ENCODE measurements at regions not wholly inside any gene's neighbourhood (a gene's known extent, or its start where the extent isn't known, plus 50 kb on each side); places are given as distances from the start of the nearest gene placed in this dataset.
"Not testable (repeated sequence)": the region's sequence is repeated elsewhere in the genome, so short reads cannot be mapped to it uniquely, and the experiment has no call there.

DNA sequence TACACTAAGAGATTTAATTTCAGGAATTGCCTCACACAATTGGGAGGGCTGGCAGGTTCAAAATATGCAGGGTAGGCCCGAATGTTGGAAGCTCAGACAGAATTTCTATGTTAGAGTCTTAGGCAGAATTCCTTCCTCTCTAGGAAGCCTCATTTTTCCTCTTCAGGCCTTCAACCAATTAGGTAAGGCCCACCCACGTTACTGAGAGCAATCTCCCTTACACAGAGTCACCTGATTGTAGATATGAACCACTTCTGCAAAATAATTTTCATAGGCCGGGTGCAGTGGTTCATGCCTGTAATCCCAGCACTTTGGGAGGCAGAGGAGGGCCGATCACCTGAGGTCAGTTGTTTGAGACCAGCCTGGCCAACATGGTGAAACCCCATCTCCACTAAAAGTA, 50.2 kb upstream of the HIVEP1 start:
- no peak for DNase-seq (ENCODE audit: low read depth in 4 of 4, low spot score in 3 of 4)

DNA sequence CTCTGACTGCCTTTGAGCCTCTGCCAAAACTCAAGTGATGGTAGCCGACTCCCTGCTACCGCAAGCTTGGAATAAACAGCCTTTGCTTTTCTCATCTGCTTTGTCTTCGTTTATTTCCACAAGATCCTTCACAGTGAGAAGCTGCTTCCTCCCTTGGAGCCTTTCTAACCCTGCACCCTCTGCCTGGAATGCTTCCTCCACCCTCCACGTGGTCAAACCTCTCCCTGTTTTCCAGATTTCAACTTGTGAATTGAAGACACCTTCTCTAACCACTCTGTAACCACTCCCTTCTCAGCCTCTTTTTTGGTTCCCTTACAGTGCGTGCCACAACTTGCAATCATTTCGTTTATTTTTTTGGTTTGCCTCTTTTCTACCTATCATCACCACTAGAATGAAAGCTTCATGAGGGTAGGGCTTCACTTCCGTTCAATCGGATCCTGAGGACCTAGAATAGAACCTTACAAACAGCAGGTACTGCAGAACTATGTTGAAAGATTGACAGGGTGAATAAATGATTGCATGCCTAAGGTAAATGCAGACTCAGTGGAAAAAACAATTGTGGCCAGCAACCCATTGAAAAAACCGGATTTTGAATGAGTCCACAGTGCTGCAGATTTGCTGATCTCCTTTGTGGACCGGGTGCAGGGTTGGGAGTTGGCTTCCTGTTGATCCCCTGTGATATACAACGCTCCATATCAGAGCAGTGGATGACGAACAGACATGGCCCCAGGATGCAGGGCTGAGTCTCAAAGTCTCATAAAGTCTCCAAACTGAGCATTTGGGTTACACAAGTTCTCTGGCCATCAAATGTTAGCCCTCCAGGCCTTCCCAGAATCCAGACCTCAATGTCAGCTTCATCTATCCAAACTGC, 51.0 kb upstream of the HIVEP1 start:
- DNase-seq (ENCODE audit: low read depth in 4 of 4, low spot score in 3 of 4): no peak

DNA sequence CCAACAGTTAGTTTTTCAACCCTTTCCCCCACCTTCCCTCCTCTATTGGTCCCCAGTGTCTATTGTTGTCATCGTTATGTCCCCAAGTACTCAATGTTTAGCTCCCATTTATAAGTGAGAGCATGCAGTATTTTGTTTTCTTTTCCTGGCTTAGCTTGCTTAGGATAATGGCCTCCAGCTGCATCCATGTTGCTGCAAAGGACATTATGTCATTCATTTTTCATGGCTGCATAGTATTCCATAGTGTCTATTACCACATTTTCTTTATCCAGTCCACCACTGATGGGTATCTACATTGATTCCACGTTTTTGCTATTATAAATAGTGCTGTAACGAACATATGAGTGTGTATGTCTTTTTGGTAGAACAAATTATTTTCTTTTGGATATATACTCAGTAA, 55.3 kb upstream of the HIVEP1 start:
- no peak for DNase-seq (ENCODE audit: low read depth in 4 of 4, low spot score in 3 of 4)

DNA sequence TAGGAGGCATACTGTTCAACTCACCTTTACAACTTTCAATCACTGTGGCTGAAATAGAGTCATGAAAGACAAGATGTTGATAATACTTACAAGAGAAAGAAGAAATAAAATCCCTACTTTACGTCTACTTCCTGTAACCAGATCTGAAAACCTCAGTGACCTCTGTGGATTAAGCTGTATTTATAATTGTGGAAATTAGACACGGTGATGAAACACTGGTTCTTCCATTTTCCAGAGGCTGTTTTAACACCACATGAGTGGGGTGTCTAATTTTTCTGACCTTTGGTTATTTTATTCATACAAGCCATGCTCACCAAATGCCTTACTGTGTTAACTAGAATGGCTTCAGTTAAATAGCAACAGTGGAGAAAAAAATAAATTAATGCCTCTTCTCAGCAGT, 58.5 kb upstream of the HIVEP1 start:
- no peak for DNase-seq (ENCODE audit: low read depth in 4 of 4, low spot score in 3 of 4)

DNA sequence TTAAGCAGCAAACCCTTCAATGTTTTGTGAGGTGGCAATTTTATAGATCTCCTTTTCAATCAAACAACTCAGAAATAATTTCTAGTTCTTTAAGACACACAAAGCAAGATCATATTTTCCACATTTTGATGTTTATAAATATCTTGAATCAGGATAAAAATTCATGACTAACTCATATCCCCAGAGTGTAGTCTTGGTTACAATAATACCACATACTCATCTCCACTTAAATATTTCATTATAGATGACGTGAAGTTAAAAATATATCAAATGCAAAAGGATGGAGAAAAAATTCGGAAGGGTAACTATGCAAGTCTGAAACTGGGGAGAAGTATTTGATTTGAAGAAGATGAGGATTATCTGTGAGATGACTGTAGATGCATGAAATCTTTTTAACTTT, 59.8 kb upstream of the HIVEP1 start:
- no peak for DNase-seq (ENCODE audit: low read depth in 4 of 4, low spot score in 3 of 4)

DNA sequence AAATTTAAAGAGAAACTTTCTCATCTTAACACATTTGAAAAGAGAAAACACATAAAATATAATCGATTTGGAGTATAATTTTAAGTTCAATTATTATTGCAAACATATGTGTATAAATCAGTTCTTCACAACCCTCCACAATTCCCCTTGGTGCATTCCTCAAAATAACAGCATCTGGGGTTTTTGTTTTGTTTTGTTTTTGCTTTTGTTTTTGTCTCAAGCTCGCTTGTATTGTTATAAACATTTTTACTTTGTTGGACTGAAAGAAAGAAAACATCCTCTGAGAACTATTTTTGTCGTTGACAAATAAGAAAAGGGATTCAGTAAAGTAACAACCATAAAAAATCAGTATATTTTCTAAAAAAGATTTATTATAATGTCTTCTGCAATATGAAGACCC, 60.2 kb upstream of the HIVEP1 start:
- no peak for DNase-seq (ENCODE audit: low read depth in 4 of 4, low spot score in 3 of 4)

DNA sequence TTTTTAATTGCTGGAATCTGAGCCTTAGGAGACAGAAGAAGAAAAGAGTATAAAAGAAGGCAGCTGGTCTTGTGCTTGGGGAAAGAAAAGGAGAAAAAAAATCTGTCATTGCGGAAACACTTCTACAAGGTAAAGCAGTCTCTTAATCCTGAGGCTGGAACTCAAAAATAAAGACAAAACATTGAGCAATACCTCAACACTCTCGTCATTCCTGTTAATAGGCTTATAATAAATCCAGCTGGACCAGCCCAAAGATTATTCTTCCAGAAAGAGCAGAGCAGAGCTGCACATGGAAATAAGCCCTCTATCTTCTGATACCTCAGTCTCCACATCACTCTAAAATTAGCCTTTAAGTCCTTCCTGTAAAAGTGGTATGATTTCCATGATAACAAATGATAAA, 62.0 kb upstream of the HIVEP1 start:
- no peak for DNase-seq (ENCODE audit: low read depth in 4 of 4, low spot score in 3 of 4)

DNA sequence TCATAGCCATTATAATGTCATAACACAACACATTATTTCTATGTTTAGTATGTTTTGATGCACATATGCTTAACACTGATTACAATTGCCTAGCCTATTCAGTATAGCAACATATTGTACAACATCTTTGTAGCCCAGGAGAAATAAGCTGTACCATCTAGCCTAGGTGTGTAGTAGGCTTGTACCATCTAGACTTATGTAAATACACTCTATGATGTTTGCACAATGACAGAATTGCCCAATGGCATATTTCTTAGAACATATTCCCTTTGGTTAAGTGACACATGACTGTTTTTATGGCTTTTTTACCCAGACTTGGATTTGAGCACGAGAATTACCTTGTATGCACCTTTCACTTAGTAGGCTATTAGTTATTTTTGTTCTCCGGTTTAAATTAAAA, 64.5 kb upstream of the HIVEP1 start:
- no peak for DNase-seq (ENCODE audit: low read depth in 4 of 4, low spot score in 3 of 4)

DNA sequence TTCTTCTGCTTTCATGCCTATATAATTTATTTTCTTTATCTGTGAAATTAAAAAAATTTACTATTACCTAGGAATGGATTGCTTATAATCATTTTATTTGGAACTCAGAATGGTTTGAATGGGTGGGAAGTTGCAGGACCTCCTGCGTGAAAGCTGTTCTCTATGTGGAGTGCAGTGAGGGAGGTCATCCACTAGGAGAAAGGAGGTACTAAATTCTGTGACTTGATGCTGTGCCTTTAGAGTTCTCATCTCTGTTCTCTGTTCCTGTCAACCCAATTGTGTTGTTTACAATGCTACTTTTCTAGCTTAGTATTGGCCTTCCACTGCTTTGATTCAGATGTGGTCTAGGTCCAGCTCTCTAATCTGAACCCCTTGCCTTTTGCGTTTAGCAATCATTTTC, 65.0 kb upstream of the HIVEP1 start:
- DNase-seq (ENCODE audit: low read depth in 4 of 4, low spot score in 3 of 4): no peak

DNA sequence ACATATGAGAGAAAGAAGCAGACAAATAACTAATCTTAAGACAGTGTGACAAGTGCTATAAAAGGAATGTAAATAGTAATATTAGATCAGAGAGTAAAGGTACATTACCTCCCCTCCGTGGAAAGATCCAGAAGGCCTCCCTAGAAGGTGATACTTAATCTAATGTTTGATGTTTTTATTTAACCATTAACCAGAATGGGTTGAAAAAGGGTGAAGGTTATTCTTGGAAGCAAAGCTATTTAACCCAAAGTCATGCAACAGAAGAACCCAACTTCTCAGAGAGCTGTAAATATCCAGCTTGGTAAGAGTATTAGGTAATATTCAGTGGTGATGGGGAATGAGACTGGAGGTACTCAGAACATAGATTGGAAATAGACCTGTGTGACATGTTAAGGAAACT, 68.0 kb upstream of the HIVEP1 start:
- peak in 1 of 4 donors; percentile 18 for DNase-seq (ENCODE audit: low read depth in 4 of 4, low spot score in 3 of 4)

DNA sequence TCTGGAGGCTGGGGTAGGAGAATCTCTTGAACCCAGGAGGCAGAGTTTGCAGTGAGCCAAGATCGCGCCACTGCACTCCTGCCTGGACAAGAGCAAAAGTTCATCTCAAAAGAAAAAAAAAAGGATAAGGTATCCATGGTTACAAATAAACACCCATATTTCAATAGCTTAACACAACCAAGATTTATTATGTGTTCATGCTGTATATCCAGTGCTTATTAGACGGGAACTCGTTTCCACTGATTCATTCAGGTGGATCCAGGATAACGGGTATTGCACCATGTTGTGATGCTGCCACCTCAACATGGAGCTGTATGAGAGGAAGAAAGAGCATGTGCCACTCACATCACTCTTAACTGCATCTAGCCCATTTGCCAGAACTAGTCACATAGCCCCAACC, 69.1 kb upstream of the HIVEP1 start:
- DNase-seq (ENCODE audit: low read depth in 4 of 4, low spot score in 3 of 4): no peak

DNA sequence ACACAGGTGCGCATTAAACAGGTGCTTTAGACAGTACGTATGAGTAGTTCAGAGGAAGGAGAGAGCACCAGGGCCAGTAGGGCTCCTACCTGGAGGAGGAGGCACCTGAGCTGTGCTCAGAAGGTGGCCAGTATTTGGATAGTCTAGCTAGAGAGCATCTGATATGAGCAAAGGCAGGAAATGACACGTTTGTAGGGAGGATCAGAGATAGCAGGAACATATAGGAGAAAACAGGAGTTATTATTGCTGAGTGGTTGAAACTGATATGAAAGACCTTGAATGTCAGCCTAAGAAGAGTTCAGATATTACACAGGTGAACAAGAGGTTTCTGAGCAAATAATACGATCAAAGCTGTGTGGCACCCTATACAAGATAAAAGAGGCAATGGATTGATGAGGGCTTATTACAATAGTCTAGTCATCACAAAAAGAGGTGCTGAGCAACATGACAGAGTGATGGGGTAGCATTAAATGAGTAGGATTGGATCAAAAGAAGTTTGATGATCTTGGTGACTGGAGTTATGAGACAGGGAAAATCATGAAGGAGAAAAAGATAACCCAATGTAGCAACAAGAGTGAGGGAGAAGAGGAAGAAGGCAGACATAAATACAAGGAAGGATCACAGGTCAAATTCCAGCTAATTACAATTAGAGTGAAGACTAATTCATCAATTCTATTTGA, 69.8 kb upstream of the HIVEP1 start:
- DNase-seq (ENCODE audit: low read depth in 4 of 4, low spot score in 3 of 4): no peak

DNA sequence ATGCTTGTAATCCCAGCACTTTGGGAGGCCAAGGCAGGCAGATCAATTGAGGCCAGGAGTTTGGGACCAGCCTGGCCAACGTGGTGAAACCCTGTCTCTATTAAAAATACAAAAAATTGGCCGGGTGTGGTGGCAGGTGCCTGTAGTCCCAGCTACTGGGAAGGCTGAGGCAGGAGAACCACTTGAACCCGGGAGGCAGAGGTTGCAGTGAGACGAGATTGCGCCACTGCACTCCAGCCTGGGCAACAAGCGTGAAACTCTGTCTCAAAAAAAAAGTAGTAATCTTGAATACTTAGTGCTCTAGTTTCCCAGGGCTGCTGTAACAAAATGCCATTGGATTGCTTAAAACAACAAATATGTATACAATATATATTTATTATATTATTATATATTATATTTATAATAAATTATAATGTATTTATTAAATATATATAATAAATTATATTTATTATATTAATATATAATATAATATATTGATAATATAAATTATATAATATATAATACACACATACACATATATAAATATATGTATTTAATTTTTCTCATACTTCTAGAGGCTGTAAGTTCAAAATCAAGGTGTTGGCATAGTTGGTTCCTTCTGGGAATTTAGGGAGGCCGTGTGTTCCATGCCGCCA, 71.5 kb upstream of the HIVEP1 start:
- not testable (repeated sequence) for DNase-seq (ENCODE audit: low read depth in 4 of 4, low spot score in 3 of 4)

DNA sequence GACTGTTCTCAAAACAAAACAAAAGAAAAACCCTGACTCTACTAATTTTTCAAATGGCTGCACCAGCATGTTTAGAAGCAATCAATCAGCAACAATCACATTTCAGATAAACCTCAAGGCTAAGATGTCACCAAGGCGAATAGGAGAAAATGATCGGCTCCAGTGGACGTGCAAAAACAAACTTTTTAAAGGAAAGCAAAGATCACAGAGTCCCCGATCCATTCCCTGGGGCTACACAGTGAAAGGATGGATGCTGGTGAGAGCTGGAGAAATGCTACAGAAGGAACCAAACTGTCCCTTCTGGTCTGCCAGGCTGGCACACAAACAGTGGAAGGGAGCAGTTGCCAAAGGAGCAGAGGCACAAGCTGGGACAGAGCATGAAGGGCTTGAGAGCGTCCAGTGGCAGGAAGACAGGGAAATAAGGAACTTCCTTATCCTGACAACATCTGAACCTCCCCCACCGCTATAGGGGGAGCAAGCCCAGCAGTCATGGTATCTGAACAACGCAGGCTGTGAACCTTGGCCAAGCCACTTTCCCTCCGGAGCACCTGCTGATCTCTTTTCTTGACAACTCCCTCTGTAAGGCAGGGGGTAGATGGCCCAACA, 73.7 kb upstream of the HIVEP1 start:
- DNase-seq (ENCODE audit: low read depth in 4 of 4, low spot score in 3 of 4): peak in 2 of 4 donors; percentile 35 to 48

DNA sequence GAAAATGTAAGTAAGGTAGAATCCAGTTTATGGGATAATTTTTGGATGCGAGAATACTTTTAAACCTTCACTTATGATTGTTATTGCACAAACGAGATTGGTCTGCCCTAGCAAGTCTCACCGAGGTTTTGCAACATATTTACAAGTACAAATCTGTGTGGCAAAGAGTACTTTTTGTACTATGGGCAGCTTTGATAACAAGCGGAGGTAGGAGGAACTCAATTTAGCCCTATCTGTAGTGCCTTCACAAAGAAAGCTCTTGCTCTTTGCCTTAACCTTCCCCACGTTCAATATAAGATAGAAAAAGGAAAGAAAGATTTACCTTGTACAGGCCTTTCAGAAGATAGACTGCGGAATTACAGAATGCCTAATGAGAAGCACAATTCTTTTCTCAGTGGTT, 77.5 kb upstream of the HIVEP1 start:
- no peak for DNase-seq (ENCODE audit: low read depth in 4 of 4, low spot score in 3 of 4)

DNA sequence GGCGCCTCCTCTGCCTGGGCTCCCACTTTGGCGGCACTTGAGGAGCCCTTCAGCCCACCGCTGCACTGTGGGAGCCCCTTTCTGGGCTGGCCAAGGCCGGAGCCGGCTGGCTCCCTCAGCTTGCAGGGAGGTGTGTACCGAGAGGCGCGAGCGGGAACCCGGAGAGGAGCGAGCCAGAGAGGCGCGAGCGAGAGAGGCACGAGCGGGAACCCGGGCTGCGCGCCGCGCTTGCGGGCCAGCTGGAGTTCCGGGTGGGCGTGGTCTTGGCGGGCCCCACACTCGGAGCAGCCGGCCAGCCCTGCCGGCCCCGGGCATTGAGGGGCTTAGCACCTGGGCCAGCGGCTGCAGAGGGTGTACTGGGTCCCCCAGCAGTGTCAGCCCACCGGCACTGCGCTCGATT, 79.2 kb upstream of the HIVEP1 start:
- DNase-seq (ENCODE audit: low read depth in 4 of 4, low spot score in 3 of 4): not testable (repeated sequence)

DNA sequence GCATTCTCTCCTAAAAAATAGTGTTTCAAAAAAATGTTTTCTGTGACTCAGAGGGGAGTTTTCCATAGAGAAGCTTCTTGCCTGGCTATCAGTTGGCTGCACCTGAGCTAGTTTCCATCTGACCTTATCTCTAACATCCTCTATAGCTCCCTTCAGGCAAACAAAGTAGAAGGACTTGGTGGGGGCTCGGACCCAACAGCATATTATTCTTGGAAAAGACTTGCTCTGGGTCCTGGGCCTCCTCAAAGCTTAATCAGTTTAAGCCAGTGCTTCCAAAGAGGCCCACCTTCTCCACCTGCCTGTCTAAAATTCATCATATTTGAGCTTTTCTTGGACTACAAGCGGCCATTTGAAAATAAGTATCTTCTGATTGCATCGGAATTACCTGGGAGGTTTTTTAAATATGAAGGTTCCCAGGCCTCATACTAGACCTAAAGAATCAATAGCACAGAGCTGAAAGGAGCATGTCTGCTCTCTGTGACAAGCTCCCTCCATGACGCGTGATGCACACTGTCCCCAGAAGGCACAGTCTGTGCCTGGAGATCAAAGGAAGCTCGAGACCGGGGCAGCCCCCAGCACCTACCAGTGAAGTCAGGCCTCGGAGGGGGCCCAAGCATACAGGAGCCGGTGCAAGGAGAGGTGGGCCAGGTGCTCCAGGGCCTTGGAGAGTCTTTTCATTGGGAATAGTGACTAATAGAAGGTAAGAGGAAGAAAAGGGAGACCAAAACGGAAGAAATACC, 80.6 kb upstream of the HIVEP1 start:
- no peak for DNase-seq (ENCODE audit: low read depth in 4 of 4, low spot score in 3 of 4)

DNA sequence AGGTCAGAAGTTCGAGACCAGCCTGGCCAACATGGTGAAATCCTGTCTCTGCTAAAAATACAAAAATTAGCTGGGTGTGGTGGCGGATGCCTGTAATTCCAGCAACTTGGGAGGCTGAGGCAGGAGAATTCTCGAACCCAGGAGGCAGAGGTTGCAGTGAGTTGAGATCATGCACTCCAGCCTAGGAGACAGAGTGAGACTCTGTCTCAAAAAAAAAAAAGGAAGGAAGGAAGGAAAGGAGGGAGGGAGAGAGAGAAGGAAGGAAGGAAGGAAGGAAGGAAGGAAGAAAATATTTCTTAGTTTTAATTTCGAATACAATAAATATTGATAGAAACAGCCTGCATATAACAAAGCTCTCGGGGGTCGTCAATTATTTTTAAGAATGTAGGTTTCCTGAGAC, 81.3 kb upstream of the HIVEP1 start:
- not testable (repeated sequence) for DNase-seq (ENCODE audit: low read depth in 4 of 4, low spot score in 3 of 4)

DNA sequence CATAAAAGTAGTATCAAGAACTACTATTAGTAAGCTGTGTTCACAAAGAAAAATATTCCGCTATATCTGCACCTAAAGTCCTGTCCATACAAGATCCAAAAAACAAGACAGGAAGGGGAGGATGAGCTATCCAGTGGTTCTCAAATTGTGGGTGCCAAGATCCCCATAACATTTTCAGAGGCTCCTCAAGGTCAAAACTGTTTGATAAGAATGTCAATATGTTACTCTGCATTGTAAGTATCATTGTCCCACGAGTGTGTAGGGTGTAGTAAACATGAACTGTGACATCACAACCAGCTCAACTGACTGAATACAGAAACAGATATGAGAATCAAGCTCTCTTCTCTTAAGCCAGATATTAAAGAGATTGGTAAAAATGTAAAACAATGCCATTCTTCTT, 81.9 kb upstream of the HIVEP1 start:
- DNase-seq (ENCODE audit: low read depth in 4 of 4, low spot score in 3 of 4): no peak

DNA sequence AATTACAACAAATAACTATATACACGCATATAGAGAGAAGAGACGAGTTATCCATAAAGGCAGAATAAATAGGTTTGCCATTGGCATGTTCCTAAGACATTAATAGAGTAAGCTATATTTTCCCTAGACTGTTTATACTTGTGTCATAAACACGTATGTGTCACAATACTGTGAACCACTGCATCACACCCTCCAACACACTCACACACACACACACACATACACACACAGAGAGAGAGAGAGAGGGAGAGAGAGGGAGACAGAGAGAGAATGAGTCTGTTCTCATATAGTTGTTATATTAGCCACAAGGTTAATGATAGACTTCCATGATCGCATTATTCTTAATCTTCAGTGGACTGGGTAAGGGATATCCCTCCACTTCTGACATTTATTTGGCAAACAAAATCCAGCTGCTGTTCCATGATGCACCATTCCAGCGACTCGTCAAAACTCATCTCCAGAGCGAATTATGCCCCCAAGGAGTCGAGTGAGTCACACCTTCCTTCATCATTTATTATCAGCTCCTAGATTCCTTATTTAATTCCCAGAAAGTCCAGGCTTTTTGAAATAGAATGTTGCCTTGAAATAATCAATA, 82.8 kb upstream of the HIVEP1 start:
- no peak for DNase-seq (ENCODE audit: low read depth in 4 of 4, low spot score in 3 of 4)

Data from left renal pelvis (tissue), 4 donors.